Testis (tissue), 2 donors: ENCODE measurements at regions not wholly inside any gene's neighbourhood (a gene's known extent, or its start where the extent isn't known, plus 50 kb on each side); places are given as distances from the start of the nearest gene placed in this dataset.

Experiments used
- CTCF ChIP-seq, 3 experiments: fragments of 450-650 bp in 2 of 3; fragments of 200-600 bp in 1 of 3; sonication (generic) in 1 of 3; IDR thresholded peaks; one replicate each; pipeline ENCODE4 v1.5.1; 2016 to 2019; ENCODE audit warnings: antibody characterized with exemption in 3 of 3, mild to moderate bottlenecking in 2 of 3, moderate library complexity in 1 of 3
- POLR2A ChIP-seq: fragments of 450-650 bp; IDR thresholded peaks from one replicate; pipeline ENCODE4 v1.6.1; 2017; ENCODE audit warnings: antibody characterized with exemption, mild to moderate bottlenecking, moderate library complexity

- TF ChIP-seq CTCF (IDR thresholded peaks at IDR 0.05) (no peak), POLR2A (no peak)
Measured at GRCh38 chr18:73691118-73691517, 456.5 kb downstream of the FBXO15 start.
